Smooth muscle cell (in vitro differentiated cells): ENCODE measurements at regions not wholly inside any gene's neighbourhood (a gene's known extent, or its start where the extent isn't known, plus 50 kb on each side); places are given as distances from the start of the nearest gene placed in this dataset.

Experiments
- DNase-seq: peaks from one replicate; lab custom pipeline; 2025; ENCODE audit not compliant: unreplicated experiment; lab: John Stamatoyannopoulos, UW
- H2AFZ ChIP-seq: fragments of 200-600 bp; sonication (generic); 2 replicates; pipeline ENCODE4 v1.6.0; 2016; ENCODE audit warnings: antibody characterized with exemption, low read depth, mild to moderate bottlenecking
- H3F3A ChIP-seq: fragments of 200-600 bp; sonication (generic); 2 replicates; pipeline ENCODE4 v1.6.0; 2017; ENCODE audit warnings: antibody characterized with exemption, low read depth
- H3K27ac ChIP-seq: fragments of 200-600 bp; sonication (generic); 2 replicates; pipeline ENCODE4 v1.5.1; 2016; ENCODE audit warnings: low read depth, mild to moderate bottlenecking
- H3K27me3 ChIP-seq: fragments of 200-600 bp; sonication (generic); 2 replicates; pipeline ENCODE4 v1.6.1; 2016; ENCODE audit warnings: low read depth, mild to moderate bottlenecking
- H3K36me3 ChIP-seq: fragments of 200-600 bp; sonication (generic); 2 replicates; pipeline ENCODE4 v1.5.1; 2016; ENCODE audit warnings: low read depth
- H3K4me1 ChIP-seq: fragments of 200-600 bp; sonication (generic); 2 replicates; pipeline ENCODE4 v1.5.1; 2016; ENCODE audit warnings: low read depth
- H3K4me2 ChIP-seq: fragments of 200-600 bp; sonication (generic); 2 replicates; pipeline ENCODE4 v1.6.0; 2016; ENCODE audit warnings: mild to moderate bottlenecking
- H3K4me3 ChIP-seq: fragments of 200-600 bp; sonication (generic); 2 replicates; pipeline ENCODE4 v1.5.1; 2016; ENCODE audit warnings: mild to moderate bottlenecking
- H3K79me2 ChIP-seq: fragments of 200-600 bp; sonication (generic); 2 replicates; pipeline ENCODE4 v1.6.0; 2016; ENCODE audit warnings: low read depth, mild to moderate bottlenecking
- H3K9ac ChIP-seq: fragments of 200-600 bp; sonication (generic); 2 replicates; pipeline ENCODE4 v1.6.0; 2016; ENCODE audit warnings: low read depth
- H3K9me3 ChIP-seq: fragments of 200-600 bp; sonication (generic); replicated peaks from 2 replicates; pipeline ENCODE4 v1.5.1; 2016; ENCODE audit warnings: low read depth
- H4K20me1 ChIP-seq: fragments of 200-600 bp; sonication (generic); 2 replicates; pipeline ENCODE4 v1.6.0; 2016; ENCODE audit warnings: low read depth
- CTCF ChIP-seq: fragments of 200-600 bp; sonication (generic); IDR thresholded peaks from 2 replicates; pipeline ENCODE4 v1.5.1; 2017; ENCODE audit warnings: borderline replicate concordance, mild to moderate bottlenecking, antibody characterized with exemption; ENCODE audit not compliant: insufficient read depth, poor library complexity, severe bottlenecking
- WGBS: methylation state at CpG from one replicate; pipeline ENCODE4 v1.1.7; 2016; ENCODE audit warnings: low lambda C conversion rate; 5-methylcytosine and 5-hydroxymethylcytosine counted together

- Histone ChIP-seq H3K4me2 (no peak overlapping the region), H3K9ac (no peak overlapping the region), H3K4me3 (no peak overlapping the region), H3K36me3 (no peaks in the 10 kb centered on the region), H3K9me3 (no peaks in the 10 kb centered on the region), H4K20me1 (no peaks in the 10 kb centered on the region), H3K79me2 (no peaks in the 10 kb centered on the region), H3F3A (no peaks in the 10 kb centered on the region), H3K4me1 (peaks cover 10% of the 10 kb centered on the region), H2AFZ (no peak overlapping the region), H3K27me3 (peaks cover 18% of the 10 kb centered on the region), H3K27ac (no peak overlapping the region)
- no peak for TF ChIP-seq CTCF
- DNase-seq = no peak
- 87% methylated on average over 8 of the region's 8 CpGs for WGBS
Observed at GRCh38 chr20:59451066-59451630, 150.7 kb downstream of the EDN3 start.

- H3K9me3 ChIP-seq = no peaks in the 10 kb centered on the region
- H3K9ac ChIP-seq = no peak overlapping the region
- H3K4me3 ChIP-seq = no peak overlapping the region
- peaks cover 13% of the 10 kb centered on the region for H3K27me3 ChIP-seq
- H3K4me1 ChIP-seq = peaks cover 10% of the 10 kb centered on the region
- no peak for DNase-seq
- H3F3A ChIP-seq = no peaks in the 10 kb centered on the region
- no peak for TF ChIP-seq CTCF
- no peaks in the 10 kb centered on the region for H4K20me1 ChIP-seq
- H3K79me2 ChIP-seq = no peaks in the 10 kb centered on the region
- H2AFZ ChIP-seq = no peak overlapping the region
- WGBS = 83% methylated on average over 4 of the region's 4 CpGs
- H3K27ac ChIP-seq = no peak overlapping the region
- no peak overlapping the region for H3K4me2 ChIP-seq
- no peaks in the 10 kb centered on the region for H3K36me3 ChIP-seq
Observed at GRCh38 chr20:59451641-59452040, 151.2 kb downstream of the EDN3 start.

- no peak overlapping the region for H3K4me3 ChIP-seq
- peaks cover 10% of the 10 kb centered on the region for H3K4me1 ChIP-seq
- H3K9ac ChIP-seq = no peak overlapping the region
- H3K27ac ChIP-seq = no peak overlapping the region
- H3K36me3 ChIP-seq = no peaks in the 10 kb centered on the region
- no peak overlapping the region for H3K4me2 ChIP-seq
- peaks cover 14% of the 10 kb centered on the region for H3K27me3 ChIP-seq
- H3K79me2 ChIP-seq = no peaks in the 10 kb centered on the region
- no peaks in the 10 kb centered on the region for H3F3A ChIP-seq
- no peak overlapping the region for H2AFZ ChIP-seq
- H3K9me3 ChIP-seq = no peaks in the 10 kb centered on the region
- H4K20me1 ChIP-seq = no peaks in the 10 kb centered on the region
- DNase-seq = no peak
- 87% methylated on average over 13 of the region's 13 CpGs for WGBS
- TF ChIP-seq CTCF = no peak
Observed at GRCh38 chr20:59452856-59453255, 151.5 kb upstream of the PHACTR3 start.
